CD14-positive monocyte (primary cell): ENCODE measurements at regions not wholly inside any gene's neighbourhood (a gene's known extent, or its start where the extent isn't known, plus 50 kb on each side); places are given as distances from the start of the nearest gene placed in this dataset.

Source experiments
- DNase-seq, 3 donors: peaks; one replicate each; pipeline ENCODE4 v3.0.0-alpha.2; 2011 to 2022
- H2AFZ ChIP-seq: 2 replicates; pipeline ENCODE4 v1.6.0; 2012; ENCODE audit warnings: mild to moderate bottlenecking, low read depth, low read length, inconsistent platforms; ENCODE audit not compliant: insufficient read depth, poor library complexity, severe bottlenecking
- H3K27ac ChIP-seq, 2 donors: 1 replicate in 1 of 2; 2 replicates in 1 of 2; pipeline ENCODE4 v1.5.1; 2012 to 2013; ENCODE audit warnings: low read length in 2 of 2, control low read depth in 1 of 2, inconsistent platforms in 1 of 2, low read depth in 1 of 2, mild to moderate bottlenecking in 1 of 2
- H3K27me3 ChIP-seq, 2 donors: one replicate each; pipeline versions ENCODE4 v1.6.0 to v1.6.1; 2011 to 2013; ENCODE audit warnings: low read length in 2 of 2; ENCODE audit not compliant: control insufficient read depth in 2 of 2, insufficient read depth in 2 of 2
- H3K36me3 ChIP-seq, 2 donors: replicated peaks in 1 of 2; 1 replicate in 1 of 2; 2 replicates in 1 of 2; pipeline versions ENCODE4 v1.5.1 to v1.6.1; 2012 to 2013; ENCODE audit warnings: low read length in 2 of 2, control low read depth in 1 of 2, inconsistent platforms in 1 of 2, mild to moderate bottlenecking in 1 of 2; ENCODE audit not compliant: insufficient read depth in 2 of 2, control insufficient read depth in 1 of 2
- H3K4me1 ChIP-seq, 2 donors: 1 replicate in 1 of 2; 2 replicates in 1 of 2; pipeline versions ENCODE4 v1.5.1 to v1.6.1; 2012 to 2013; ENCODE audit warnings: low read length in 2 of 2, control low read depth in 1 of 2, inconsistent platforms in 1 of 2, mild to moderate bottlenecking in 1 of 2, moderate library complexity in 1 of 2; ENCODE audit not compliant: insufficient read depth in 2 of 2, control insufficient read depth in 1 of 2
- H3K4me2 ChIP-seq: replicated peaks from 2 replicates; pipeline ENCODE3; 2012; ENCODE audit warnings: low read length, moderate library complexity, mild to moderate bottlenecking; ENCODE audit not compliant: poor library complexity, severe bottlenecking; ENCODE audit errors: extremely low read depth
- H3K4me3 ChIP-seq, 3 experiments: fragments of 200-600 bp in 1 of 3; sonication (generic) in 1 of 3; replicated peaks in 1 of 3; 1 replicate in 2 of 3; 2 replicates in 1 of 3; pipeline ENCODE4 v1.5.1; 2011 to 2013; ENCODE audit warnings: low read length in 3 of 3, mild to moderate bottlenecking in 3 of 3, control low read depth in 2 of 3, low read depth in 2 of 3, inconsistent platforms in 1 of 3, moderate library complexity in 1 of 3
- H3K79me2 ChIP-seq: 2 replicates; pipeline ENCODE4 v1.6.0; 2012; ENCODE audit warnings: mild to moderate bottlenecking, control low read depth, inconsistent platforms, low read length, moderate library complexity; ENCODE audit not compliant: insufficient read depth
- H3K9ac ChIP-seq: 2 replicates; pipeline ENCODE4 v1.6.0; 2017; ENCODE audit warnings: low read length, mild to moderate bottlenecking; ENCODE audit not compliant: insufficient read depth, poor library complexity, severe bottlenecking
- H3K9me3 ChIP-seq, 2 donors: replicated peaks in 1 of 2; 1 replicate in 1 of 2; 2 replicates in 1 of 2; pipeline versions ENCODE4 v1.5.1 to v1.6.1; 2012 to 2013; ENCODE audit warnings: low read length in 2 of 2, control low read depth in 1 of 2; ENCODE audit not compliant: control insufficient read depth in 1 of 2, insufficient read depth in 1 of 2
- H4K20me1 ChIP-seq: 2 replicates; pipeline ENCODE4 v1.6.0; 2012; ENCODE audit warnings: mild to moderate bottlenecking, low read length, control low read depth, moderate library complexity; ENCODE audit not compliant: insufficient read depth
- H3K27ac Mint-ChIP-seq, 7 donors: one replicate each; pipeline ENCODE4 v1.8.0; 2020; ENCODE audit warnings: mild to moderate bottlenecking in 7 of 7, mixed read lengths in 7 of 7, moderate library complexity in 6 of 7, inconsistent platforms in 2 of 7
- H3K27me3 Mint-ChIP-seq, 3 donors: one replicate each; pipeline ENCODE4 v1.8.0; 2021 to 2022; ENCODE audit warnings: low read depth in 3 of 3, mild to moderate bottlenecking in 3 of 3, mixed read lengths in 3 of 3, moderate library complexity in 3 of 3, inconsistent platforms in 1 of 3
- H3K36me3 Mint-ChIP-seq, 2 donors: one replicate each; pipeline ENCODE4 v1.8.0; 2020; ENCODE audit warnings: mixed read lengths in 2 of 2, inconsistent platforms in 1 of 2, mild to moderate bottlenecking in 1 of 2
- H3K4me1 Mint-ChIP-seq: one replicate; pipeline ENCODE4 v1.8.0; 2020; ENCODE audit warnings: mild to moderate bottlenecking, mixed read lengths
- H3K4me3 Mint-ChIP-seq, 2 donors: one replicate each; pipeline ENCODE4 v1.8.0; 2020; ENCODE audit warnings: mild to moderate bottlenecking in 2 of 2, mixed read lengths in 2 of 2, moderate library complexity in 1 of 2
- H3K9me3 Mint-ChIP-seq, 7 donors: one replicate each; pipeline ENCODE4 v1.8.0; 2020 to 2022; ENCODE audit warnings: mixed read lengths in 7 of 7, mild to moderate bottlenecking in 6 of 7, moderate library complexity in 6 of 7, inconsistent platforms in 2 of 7
- WGBS: methylation state at CpG from one replicate; pipeline ENCODE4 v1.1.5; 2013; ENCODE audit warnings: missing lambda C conversion rate; ENCODE audit not compliant: insufficient coverage; 5-methylcytosine and 5-hydroxymethylcytosine counted together
- intact Hi-C, 2 donors: fragments of 100-400 bp; cut with micrococcal nuclease; formaldehyde crosslinking; loops; one replicate each; pipeline versions ENCODE4 v1.15.0 to v1.15.1; 2023
- TF ChIP-seq, protein P1 (sequence below): fragments of 200-600 bp; IDR thresholded peaks from one replicate; pipeline ENCODE4 v1.8.0; 2022; ENCODE audit warnings: antibody characterized with exemption, mild to moderate bottlenecking

DNA sequence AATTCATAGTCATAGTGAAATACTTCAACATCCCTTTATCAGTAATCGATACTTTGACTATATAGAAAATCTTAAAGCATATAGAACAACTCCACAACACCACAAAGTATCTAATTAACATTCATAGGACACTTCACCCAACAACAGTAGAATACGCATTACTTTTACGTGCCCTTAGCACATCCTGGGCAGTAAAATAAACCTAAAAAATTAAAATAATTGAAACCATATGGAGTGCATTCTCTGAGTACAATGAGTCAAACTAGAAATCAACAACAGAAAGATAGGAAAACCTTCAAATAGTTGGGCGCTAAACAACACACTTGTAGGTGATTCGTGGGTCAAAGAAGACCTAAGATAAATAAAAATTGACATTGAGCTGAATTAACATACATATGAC lies 442.9 kb downstream of the SUCLG1 start:
- H3K36me3 ChIP-seq = no peaks in the 10 kb centered on the region
- 83% methylated on average over 1 of the region's 5 CpGs for WGBS
- Mint-ChIP-seq H3K4me3 (no peak overlapping the region), H3K36me3 (no peaks in the 10 kb centered on the region), H3K9me3 (peaks cover 0 to 5% (median 0%) of the 10 kb centered on the region in 7 donors), H3K27me3 (peaks cover 0 to 2% (median 1%) of the 10 kb centered on the region in 3 donors), H3K27ac (no peak overlapping the region), H3K4me1 (no peaks in the 10 kb centered on the region)
- H3K4me1 ChIP-seq = no peaks in the 10 kb centered on the region
- DNase-seq = no peak
- no peak overlapping the region for H3K27ac ChIP-seq
- no peaks in the 10 kb centered on the region for H3K27me3 ChIP-seq
- H3K9me3 ChIP-seq = no peaks in the 10 kb centered on the region
- no peaks in the 10 kb centered on the region for H3K79me2 ChIP-seq
- H3K9ac ChIP-seq = no peak overlapping the region
- H4K20me1 ChIP-seq = no peaks in the 10 kb centered on the region
- no peak overlapping the region for H2AFZ ChIP-seq
- H3K4me3 ChIP-seq = no peak overlapping the region
- TF ChIP-seq, protein P1, sequence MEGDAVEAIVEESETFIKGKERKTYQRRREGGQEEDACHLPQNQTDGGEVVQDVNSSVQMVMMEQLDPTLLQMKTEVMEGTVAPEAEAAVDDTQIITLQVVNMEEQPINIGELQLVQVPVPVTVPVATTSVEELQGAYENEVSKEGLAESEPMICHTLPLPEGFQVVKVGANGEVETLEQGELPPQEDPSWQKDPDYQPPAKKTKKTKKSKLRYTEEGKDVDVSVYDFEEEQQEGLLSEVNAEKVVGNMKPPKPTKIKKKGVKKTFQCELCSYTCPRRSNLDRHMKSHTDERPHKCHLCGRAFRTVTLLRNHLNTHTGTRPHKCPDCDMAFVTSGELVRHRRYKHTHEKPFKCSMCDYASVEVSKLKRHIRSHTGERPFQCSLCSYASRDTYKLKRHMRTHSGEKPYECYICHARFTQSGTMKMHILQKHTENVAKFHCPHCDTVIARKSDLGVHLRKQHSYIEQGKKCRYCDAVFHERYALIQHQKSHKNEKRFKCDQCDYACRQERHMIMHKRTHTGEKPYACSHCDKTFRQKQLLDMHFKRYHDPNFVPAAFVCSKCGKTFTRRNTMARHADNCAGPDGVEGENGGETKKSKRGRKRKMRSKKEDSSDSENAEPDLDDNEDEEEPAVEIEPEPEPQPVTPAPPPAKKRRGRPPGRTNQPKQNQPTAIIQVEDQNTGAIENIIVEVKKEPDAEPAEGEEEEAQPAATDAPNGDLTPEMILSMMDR = no peak
- no peak overlapping the region for H3K4me2 ChIP-seq
- intact Hi-C loops = no loop called here

DNA sequence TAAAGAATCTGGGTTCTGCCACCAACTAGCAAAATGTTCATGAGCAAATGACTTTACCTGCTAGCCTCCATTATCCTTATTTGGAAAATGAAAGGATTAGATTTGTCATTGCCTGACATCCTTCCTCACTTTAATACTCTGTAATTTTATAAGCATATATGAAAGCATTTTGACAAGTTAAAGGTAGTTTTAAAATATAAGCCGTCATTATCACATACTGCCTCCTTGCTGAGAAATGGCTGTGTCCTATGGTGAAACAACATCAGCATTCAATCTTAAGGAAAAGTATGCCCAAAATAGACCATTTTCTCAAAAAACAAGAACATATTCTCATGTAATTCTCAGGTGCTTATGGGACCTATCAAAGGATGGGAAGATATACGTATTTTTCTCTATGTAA lies 461.2 kb downstream of the SUCLG1 start:
- no peaks in the 10 kb centered on the region for H4K20me1 ChIP-seq
- no peak for DNase-seq
- Mint-ChIP-seq H3K9me3 (peaks cover 0 to 3% (median 0%) of the 10 kb centered on the region in 7 donors), H3K4me1 (no peaks in the 10 kb centered on the region), H3K27ac (no peak overlapping the region), H3K27me3 (peaks cover 0 to 2% (median 0%) of the 10 kb centered on the region in 3 donors), H3K36me3 (no peaks in the 10 kb centered on the region), H3K4me3 (no peak overlapping the region)
- TF ChIP-seq, protein P1 = no peak
- H3K27ac ChIP-seq = no peak overlapping the region
- no peak overlapping the region for H2AFZ ChIP-seq
- WGBS = no CpG with 5 or more reads among the region's 2 CpGs
- no peak overlapping the region for H3K9ac ChIP-seq
- H3K4me2 ChIP-seq = no peak overlapping the region
- no peaks in the 10 kb centered on the region for H3K79me2 ChIP-seq
- no peaks in the 10 kb centered on the region for H3K9me3 ChIP-seq
- H3K4me3 ChIP-seq = no peak overlapping the region
- intact Hi-C loops = no loop called here
- H3K27me3 ChIP-seq = no peaks in the 10 kb centered on the region
- no peaks in the 10 kb centered on the region for H3K36me3 ChIP-seq
- H3K4me1 ChIP-seq = no peaks in the 10 kb centered on the region
